ENCODE measurements at regions not wholly inside any gene's neighbourhood (a gene's known extent, or its start where the extent isn't known, plus 50 kb on each side); places are given as distances from the start of the nearest gene placed in this dataset.

DNA sequence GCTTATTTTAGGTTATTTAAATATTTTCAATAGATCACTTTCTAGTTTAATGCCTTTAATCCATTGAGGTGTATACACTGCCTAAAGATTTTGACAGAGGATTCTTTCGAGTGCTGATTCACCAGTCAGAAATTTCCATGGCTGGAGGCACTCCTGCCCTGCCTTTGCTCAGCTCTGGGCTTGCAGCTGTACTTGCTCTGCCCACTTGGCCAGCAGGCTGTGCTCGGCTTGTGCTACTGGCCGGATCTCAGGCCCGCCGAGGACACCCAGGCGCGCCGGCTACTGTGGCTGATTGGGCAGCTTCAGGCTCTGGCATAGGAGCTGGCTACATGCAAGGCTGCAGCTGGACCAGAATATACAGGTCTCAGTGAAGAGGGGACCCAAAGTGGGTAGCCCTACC, 675.1 kb upstream of the MMS22L start:
- TF ChIP-seq ZNF565 (CRISPR knock-in tag; conservative IDR thresholded peaks at IDR 0.05; ENCODE audit: low read depth), result no peak
- TF ChIP-seq, protein P1, sequence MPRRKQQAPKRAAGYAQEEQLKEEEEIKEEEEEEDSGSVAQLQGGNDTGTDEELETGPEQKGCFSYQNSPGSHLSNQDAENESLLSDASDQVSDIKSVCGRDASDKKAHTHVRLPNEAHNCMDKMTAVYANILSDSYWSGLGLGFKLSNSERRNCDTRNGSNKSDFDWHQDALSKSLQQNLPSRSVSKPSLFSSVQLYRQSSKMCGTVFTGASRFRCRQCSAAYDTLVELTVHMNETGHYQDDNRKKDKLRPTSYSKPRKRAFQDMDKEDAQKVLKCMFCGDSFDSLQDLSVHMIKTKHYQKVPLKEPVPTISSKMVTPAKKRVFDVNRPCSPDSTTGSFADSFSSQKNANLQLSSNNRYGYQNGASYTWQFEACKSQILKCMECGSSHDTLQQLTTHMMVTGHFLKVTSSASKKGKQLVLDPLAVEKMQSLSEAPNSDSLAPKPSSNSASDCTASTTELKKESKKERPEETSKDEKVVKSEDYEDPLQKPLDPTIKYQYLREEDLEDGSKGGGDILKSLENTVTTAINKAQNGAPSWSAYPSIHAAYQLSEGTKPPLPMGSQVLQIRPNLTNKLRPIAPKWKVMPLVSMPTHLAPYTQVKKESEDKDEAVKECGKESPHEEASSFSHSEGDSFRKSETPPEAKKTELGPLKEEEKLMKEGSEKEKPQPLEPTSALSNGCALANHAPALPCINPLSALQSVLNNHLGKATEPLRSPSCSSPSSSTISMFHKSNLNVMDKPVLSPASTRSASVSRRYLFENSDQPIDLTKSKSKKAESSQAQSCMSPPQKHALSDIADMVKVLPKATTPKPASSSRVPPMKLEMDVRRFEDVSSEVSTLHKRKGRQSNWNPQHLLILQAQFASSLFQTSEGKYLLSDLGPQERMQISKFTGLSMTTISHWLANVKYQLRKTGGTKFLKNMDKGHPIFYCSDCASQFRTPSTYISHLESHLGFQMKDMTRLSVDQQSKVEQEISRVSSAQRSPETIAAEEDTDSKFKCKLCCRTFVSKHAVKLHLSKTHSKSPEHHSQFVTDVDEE (CRISPR knock-in tag; IDR thresholded peaks at IDR 0.05), result no peak
- no peak for TF ChIP-seq OSR1 (CRISPR knock-in tag; IDR thresholded peaks at IDR 0.05)
- no peak for TF ChIP-seq ZFP30 (CRISPR knock-in tag; IDR thresholded peaks at IDR 0.05)
- TF ChIP-seq, protein P2, sequence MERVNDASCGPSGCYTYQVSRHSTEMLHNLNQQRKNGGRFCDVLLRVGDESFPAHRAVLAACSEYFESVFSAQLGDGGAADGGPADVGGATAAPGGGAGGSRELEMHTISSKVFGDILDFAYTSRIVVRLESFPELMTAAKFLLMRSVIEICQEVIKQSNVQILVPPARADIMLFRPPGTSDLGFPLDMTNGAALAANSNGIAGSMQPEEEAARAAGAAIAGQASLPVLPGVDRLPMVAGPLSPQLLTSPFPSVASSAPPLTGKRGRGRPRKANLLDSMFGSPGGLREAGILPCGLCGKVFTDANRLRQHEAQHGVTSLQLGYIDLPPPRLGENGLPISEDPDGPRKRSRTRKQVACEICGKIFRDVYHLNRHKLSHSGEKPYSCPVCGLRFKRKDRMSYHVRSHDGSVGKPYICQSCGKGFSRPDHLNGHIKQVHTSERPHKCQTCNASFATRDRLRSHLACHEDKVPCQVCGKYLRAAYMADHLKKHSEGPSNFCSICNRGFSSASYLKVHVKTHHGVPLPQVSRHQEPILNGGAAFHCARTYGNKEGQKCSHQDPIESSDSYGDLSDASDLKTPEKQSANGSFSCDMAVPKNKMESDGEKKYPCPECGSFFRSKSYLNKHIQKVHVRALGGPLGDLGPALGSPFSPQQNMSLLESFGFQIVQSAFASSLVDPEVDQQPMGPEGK (CRISPR knock-in tag; IDR thresholded peaks at IDR 0.05; ENCODE audit: borderline replicate concordance), result no peak
- no peak for TF ChIP-seq ZNF70 (CRISPR knock-in tag; IDR thresholded peaks at IDR 0.05)
- TF ChIP-seq ZFP3 (CRISPR knock-in tag; IDR thresholded peaks at IDR 0.05), result no peak
- TF ChIP-seq SNAI2 (CRISPR knock-in tag; IDR thresholded peaks at IDR 0.05), result no peak
- no peak for TF ChIP-seq BACH2 (CRISPR knock-in tag; IDR thresholded peaks at IDR 0.05; ENCODE audit: borderline replicate concordance)
- TF ChIP-seq RARB (CRISPR knock-in tag; IDR thresholded peaks at IDR 0.05), result no peak

All from SK-N-SH treated with all-trans-retinoic acid at 6 μM for 48 hours (cell line).